K562 (cell line): ENCODE measurements at regions not wholly inside any gene's neighbourhood (a gene's known extent, or its start where the extent isn't known, plus 50 kb on each side); places are given as distances from the start of the nearest gene placed in this dataset.
A peak's percentile ranks its signal among the peaks of the same experiment; 100 is the strongest.

Experiments
- ATAC-seq: fragments of 200-7000 bp; cut with Tn5 transposase; 3 replicates; pipeline ENCODE4 v1.9.1; 2020; ENCODE audit warnings: moderate library complexity
- BruUV-seq: library from RNA; stranded (reverse); fragments of 400-500 nt; replicated peaks from 2 replicates; lab custom pipeline; 2021; lab: Mats Ljungman, UMichigan
- CTCF ChIA-PET: fragments of 300-600 bp; formaldehyde crosslinking; extraction: SDS; loops from one replicate; lab custom pipeline; 2021; ENCODE audit warnings: low intra/inter-chr PET ratio; lab: Yijun Ruan, JAX
- POLR2A ChIA-PET: fragments of 300-600, 350-650 bp; sonication (Branson Sonifier 250); formaldehyde crosslinking; extraction: SDS; loops from one replicate; lab custom pipeline; 2021; ENCODE audit warnings: antibody characterized with exemption, inconsistent platforms; lab: Yijun Ruan, JAX
- DNase-seq, 4 experiments: peaks; one replicate each; pipeline versions ENCODE4 v3.0.0 to v3.0.0-alpha.2; 2011 to 2018; ENCODE audit warnings: low spot score in 3 of 4, mixed read lengths in 3 of 4; ENCODE audit errors: extremely low read depth in 1 of 4
- FAIRE-seq: peaks from 2 replicates; lab custom pipeline; 2011; peaks lifted over from hg19 to GRCh38; lab: Jason Lieb, UNC
- H2AFZ ChIP-seq: 2 replicates; pipeline ENCODE4 v1.6.0; 2011; ENCODE audit warnings: low read depth, low read length, control low read depth, inconsistent platforms
- H3K27ac ChIP-seq: fragments of 200-600 bp; 3 replicates; pipeline ENCODE4 v1.8.0; 2011; ENCODE audit warnings: low read depth, mild to moderate bottlenecking, control low read depth, inconsistent platforms, low read length, moderate library complexity, mixed read lengths; ENCODE audit errors: extremely low read depth
- H3K27me3 ChIP-seq, 2 experiments: fragments of 300-600 bp in 1 of 2; 2 replicates in 1 of 2; 3 replicates in 1 of 2; pipeline versions ENCODE4 v1.6.0 to v1.8.0; 2011; ENCODE audit warnings: inconsistent platforms in 2 of 2, low read length in 2 of 2, mild to moderate bottlenecking in 1 of 2, mixed read lengths in 1 of 2, moderate library complexity in 1 of 2; ENCODE audit not compliant: control insufficient read depth in 2 of 2, insufficient read depth in 2 of 2
- H3K36me3 ChIP-seq: fragments of 300-600 bp; 3 replicates; pipeline ENCODE4 v1.8.0; 2011; ENCODE audit warnings: mild to moderate bottlenecking, low read length, inconsistent platforms; ENCODE audit not compliant: control insufficient read depth, insufficient read depth
- H3K4me1 ChIP-seq, 2 experiments: fragments of 200-600 bp in 1 of 2; replicated peaks in 1 of 2; 2 replicates in 1 of 2; 3 replicates in 1 of 2; pipeline versions ENCODE4 v1.5.1 to v1.8.0; 2011; ENCODE audit warnings: inconsistent platforms in 2 of 2, low read length in 2 of 2, mild to moderate bottlenecking in 1 of 2, mixed read lengths in 1 of 2, moderate library complexity in 1 of 2; ENCODE audit not compliant: control insufficient read depth in 2 of 2, insufficient read depth in 2 of 2
- H3K4me2 ChIP-seq: 2 replicates; pipeline ENCODE4 v1.6.1; 2011; ENCODE audit warnings: low read length, control low read depth, inconsistent platforms, mixed read lengths; ENCODE audit not compliant: insufficient read depth
- H3K4me3 ChIP-seq: fragments of 200-600 bp; sonication (generic), shearing (Covaris generic); 2 replicates; pipeline ENCODE4 v1.5.1; 2016; ENCODE audit warnings: control low read depth, inconsistent platforms
- H3K79me2 ChIP-seq: fragments of 200-600 bp; 3 replicates; pipeline ENCODE4 v1.8.0; 2011; ENCODE audit warnings: low read length, inconsistent platforms; ENCODE audit not compliant: control insufficient read depth, insufficient read depth
- H3K9ac ChIP-seq, 2 experiments: 2 replicates each; pipeline versions ENCODE4 v1.6.0 to v1.6.1; 2011; ENCODE audit warnings: low read depth in 2 of 2, low read length in 2 of 2, control low read depth in 1 of 2, inconsistent platforms in 1 of 2, mild to moderate bottlenecking in 1 of 2, mixed read lengths in 1 of 2; ENCODE audit not compliant: insufficient read depth in 1 of 2
- H3K9me1 ChIP-seq: one replicate; pipeline ENCODE4 v1.6.0; 2011; ENCODE audit warnings: inconsistent platforms, mild to moderate bottlenecking, low read length, moderate library complexity; ENCODE audit not compliant: control insufficient read depth, insufficient read depth
- H3K9me3 ChIP-seq: replicated peaks from 2 replicates; pipeline ENCODE4 v1.5.1; 2011; ENCODE audit warnings: low read depth, low read length, inconsistent platforms; ENCODE audit not compliant: control insufficient read depth, insufficient read depth
- H4K20me1 ChIP-seq: replicated peaks from 2 replicates; pipeline ENCODE4 v1.6.1; 2011; ENCODE audit warnings: low read length, inconsistent platforms, mixed read lengths; ENCODE audit not compliant: control insufficient read depth, insufficient read depth
- CUX1 ChIP-seq: fragments of 200-800 bp; sonication (Bioruptor generic); IDR thresholded peaks from 2 replicates; pipeline ENCODE4 v1.6.1; 2016; ENCODE audit warnings: missing genetic modification characterization, missing compliant biosample characterization
- OTX1 ChIP-seq: fragments of 450-650 bp; formaldehyde crosslinking; IDR thresholded peaks from 2 replicates; pipeline ENCODE4 v1.4.0; 2022; ENCODE audit warnings: mild to moderate bottlenecking
- RBM25 ChIP-seq: fragments of 200-400 bp; formaldehyde crosslinking; IDR thresholded peaks from 2 replicates; pipeline ENCODE4 v1.6.1; 2018; ENCODE audit warnings: low read length, low read depth, moderate library complexity; ENCODE audit not compliant: severe bottlenecking
- SMARCA4 ChIP-seq: fragments of 450-650 bp; IDR thresholded peaks from 2 replicates; pipeline ENCODE4 v1.6.1; 2016
- TEAD2 ChIP-seq: fragments of 450-650 bp; IDR thresholded peaks from 2 replicates; pipeline ENCODE4 v1.6.1; 2016; ENCODE audit warnings: missing genetic modification characterization, control low read depth, missing compliant biosample characterization
- in situ Hi-C: fragments of 300-500 bp; cut with MboI; formaldehyde crosslinking; loops from 4 replicates; pipeline ENCODE4 v1.15.0; 2018; ENCODE audit warnings: inconsistent platforms, mixed read lengths
- intact Hi-C: fragments of 100-400 bp; cut with micrococcal nuclease; formaldehyde crosslinking; loops from 2 replicates; pipeline ENCODE4 v1.14.2; 2022

GRCh38 chr4:63558709-63559108 is 850.5 kb downstream of the TECRL start:
- no peaks in the 10 kb centered on the region for H3K27me3 ChIP-seq
- in situ Hi-C loops (no loop called here), intact Hi-C loops (no loop called here)
- H3K4me2 ChIP-seq, result no peak overlapping the region
- no peak overlapping the region for H2AFZ ChIP-seq
- no peaks in the 10 kb centered on the region for H3K36me3 ChIP-seq
- CTCF ChIA-PET, result no interaction called here
- FAIRE-seq, result no peak
- H3K79me2 ChIP-seq, result no peaks in the 10 kb centered on the region
- no peak overlapping the region for H3K27ac ChIP-seq
- H3K9me3 ChIP-seq, result no peaks in the 10 kb centered on the region
- POLR2A ChIA-PET, result no interaction called here
- H3K4me3 ChIP-seq, result no peak overlapping the region
- no TSS peak for BruUV-seq
- no peak for ATAC-seq
- no peaks in the 10 kb centered on the region for H3K4me1 ChIP-seq
- no peaks in the 10 kb centered on the region for H4K20me1 ChIP-seq
- H3K9me1 ChIP-seq, result no peaks in the 10 kb centered on the region
- no peak for DNase-seq
- TF ChIP-seq OTX1, result no peak
- TF ChIP-seq TEAD2 (tag), result no peak
- TF ChIP-seq RBM25, result peak; percentile 55
- no peak for TF ChIP-seq SMARCA4
- no peak for TF ChIP-seq CUX1 (CRISPR knock-in tag)
- H3K9ac ChIP-seq, result no peak overlapping the region
